ENCODE measurements at regions not wholly inside any gene's neighbourhood (a gene's known extent, or its start where the extent isn't known, plus 50 kb on each side); places are given as distances from the start of the nearest gene placed in this dataset.

- POLR2A ChIA-PET, result no interaction called here
- intact Hi-C loops (cut with micrococcal nuclease; ENCODE audit: unreplicated experiment), result no loop called here
- H3K4me3 Mint-ChIP-seq (ENCODE audit: unreplicated experiment), result no peak overlapping the region
- no peak overlapping the region for H3K4me3 ChIP-seq (ENCODE audit: low read depth, low read length)
- peaks cover 11% of the 10 kb centered on the region for H3K27me3 Mint-ChIP-seq (ENCODE audit: insufficient read depth, unreplicated experiment)
- no peaks in the 10 kb centered on the region for H3K4me1 ChIP-seq
- no peaks in the 10 kb centered on the region for H3K4me1 Mint-ChIP-seq (ENCODE audit: low read depth, unreplicated experiment)
- no peaks in the 10 kb centered on the region for H3K9me3 ChIP-seq
- BruUV-seq (replicated peaks), result no TSS peak
- no peaks in the 10 kb centered on the region for H3K36me3 Mint-ChIP-seq (ENCODE audit: insufficient read depth, unreplicated experiment)
- no peak for TF ChIP-seq CTCF (IDR thresholded peaks at IDR 0.05; ENCODE audit: insufficient read depth in 1 of 2, low read depth in 1 of 2, low read length in 1 of 2, severe bottlenecking in 1 of 2, unreplicated experiment in 1 of 2)
- CTCF ChIA-PET, result no interaction called here
- H3K9me3 Mint-ChIP-seq (ENCODE audit: unreplicated experiment), result no peaks in the 10 kb centered on the region
- H3K27me3 ChIP-seq (replicated peaks; ENCODE audit: control insufficient read depth, insufficient read depth, low read length), result no peaks in the 10 kb centered on the region
- H3K36me3 ChIP-seq (ENCODE audit: control insufficient read depth, insufficient read depth, low read length), result no peaks in the 10 kb centered on the region
- no peak overlapping the region for H3K27ac Mint-ChIP-seq (ENCODE audit: unreplicated experiment)
- no peak for DNase-seq
Measured at GRCh38 chr18:25935356-25935755, 155.1 kb downstream of the SS18 start.

- intact Hi-C loops (cut with micrococcal nuclease; ENCODE audit: unreplicated experiment), result no loop called here
- H3K9me3 Mint-ChIP-seq (ENCODE audit: unreplicated experiment), result no peaks in the 10 kb centered on the region
- Histone ChIP-seq H3K27me3 (replicated peaks; ENCODE audit: control insufficient read depth, insufficient read depth, low read length) (no peaks in the 10 kb centered on the region), H3K36me3 (ENCODE audit: control insufficient read depth, insufficient read depth, low read length) (no peaks in the 10 kb centered on the region), H3K4me1 (no peaks in the 10 kb centered on the region), H3K9me3 (no peaks in the 10 kb centered on the region), H3K4me3 (ENCODE audit: low read depth, low read length) (no peak overlapping the region)
- H3K27me3 Mint-ChIP-seq (ENCODE audit: insufficient read depth, unreplicated experiment), result peaks cover 13% of the 10 kb centered on the region
- ChIA-PET POLR2A (no interaction called here), CTCF (no interaction called here)
- no peak for DNase-seq
- H3K27ac Mint-ChIP-seq (ENCODE audit: unreplicated experiment), result no peak overlapping the region
- H3K4me1 Mint-ChIP-seq (ENCODE audit: low read depth, unreplicated experiment), result no peaks in the 10 kb centered on the region
- no TSS peak for BruUV-seq (replicated peaks)
- no peak for TF ChIP-seq CTCF (IDR thresholded peaks at IDR 0.05; ENCODE audit: insufficient read depth in 1 of 2, low read depth in 1 of 2, low read length in 1 of 2, severe bottlenecking in 1 of 2, unreplicated experiment in 1 of 2)
- no peaks in the 10 kb centered on the region for H3K36me3 Mint-ChIP-seq (ENCODE audit: insufficient read depth, unreplicated experiment)
- H3K4me3 Mint-ChIP-seq (ENCODE audit: unreplicated experiment), result no peak overlapping the region
Measured at GRCh38 chr18:25931126-25931525, 159.3 kb downstream of the SS18 start.

- H3K27me3 ChIP-seq (replicated peaks; ENCODE audit: control insufficient read depth, insufficient read depth, low read length), result no peaks in the 10 kb centered on the region
- CTCF ChIA-PET, result no interaction called here
- Mint-ChIP-seq H3K27ac (ENCODE audit: unreplicated experiment) (no peak overlapping the region), H3K9me3 (ENCODE audit: unreplicated experiment) (no peaks in the 10 kb centered on the region), H3K27me3 (ENCODE audit: insufficient read depth, unreplicated experiment) (peaks cover 10% of the 10 kb centered on the region), H3K4me1 (ENCODE audit: low read depth, unreplicated experiment) (no peaks in the 10 kb centered on the region), H3K4me3 (ENCODE audit: unreplicated experiment) (no peak overlapping the region), H3K36me3 (ENCODE audit: insufficient read depth, unreplicated experiment) (no peaks in the 10 kb centered on the region)
- intact Hi-C loops (cut with micrococcal nuclease; ENCODE audit: unreplicated experiment), result no loop called here
- no peaks in the 10 kb centered on the region for H3K4me1 ChIP-seq
- no peaks in the 10 kb centered on the region for H3K36me3 ChIP-seq (ENCODE audit: control insufficient read depth, insufficient read depth, low read length)
- TF ChIP-seq CTCF (IDR thresholded peaks at IDR 0.05; ENCODE audit: insufficient read depth in 1 of 2, low read depth in 1 of 2, low read length in 1 of 2, severe bottlenecking in 1 of 2, unreplicated experiment in 1 of 2), result no peak
- no TSS peak for BruUV-seq (replicated peaks)
- POLR2A ChIA-PET, result no interaction called here
- H3K9me3 ChIP-seq, result no peaks in the 10 kb centered on the region
- no peak overlapping the region for H3K4me3 ChIP-seq (ENCODE audit: low read depth, low read length)
- no peak for DNase-seq
Measured at GRCh38 chr18:25929787-25930186, 160.6 kb downstream of the SS18 start.
